GM23338 (cell line): ENCODE measurements at regions not wholly inside any gene's neighbourhood (a gene's known extent, or its start where the extent isn't known, plus 50 kb on each side); places are given as distances from the start of the nearest gene placed in this dataset.

Source experiments
- CREB1 ChIP-seq: fragments of 250-450 bp; sonication (Bioruptor Pico); IDR thresholded peaks from 2 replicates; pipeline ENCODE4 v1.5.0; 2020; ENCODE audit warnings: low read depth, mild to moderate bottlenecking, moderate library complexity
- EZH2 ChIP-seq: fragments of 200-600 bp; sonication (generic); IDR thresholded peaks from one replicate; pipeline ENCODE4 v1.8.0; 2017; ENCODE audit warnings: antibody characterized with exemption, mild to moderate bottlenecking, low read depth; ENCODE audit not compliant: unreplicated experiment
- EZH2phosphoT487 ChIP-seq: fragments of 200-600 bp; sonication (generic); IDR thresholded peaks from one replicate; pipeline ENCODE4 v1.8.1; 2018; ENCODE audit warnings: antibody characterized with exemption; ENCODE audit not compliant: unreplicated experiment
- POLR2AphosphoS5 ChIP-seq: IDR thresholded peaks from 2 replicates; pipeline ENCODE4 v1.6.1; 2016; ENCODE audit warnings: antibody characterized with exemption, low read depth
- STAT1 ChIP-seq: IDR thresholded peaks from one replicate; pipeline ENCODE4 v1.6.1; 2016; ENCODE audit warnings: antibody characterized with exemption; ENCODE audit not compliant: unreplicated experiment
- TF ChIP-seq, protein P1 (sequence below), 2 experiments: fragments of 200-600 bp in 1 of 2; sonication (generic) in 1 of 2; conservative IDR thresholded peaks; 2 replicates each; pipeline versions ENCODE4 v1.5.1 to v1.6.1; 2016 to 2017; ENCODE audit warnings: antibody characterized with exemption in 2 of 2, low read depth in 2 of 2, mild to moderate bottlenecking in 2 of 2, moderate library complexity in 1 of 2

GRCh38 chr6:104606361-104606760, 253.4 kb downstream of the HACE1 start:
- TF ChIP-seq, protein P1, sequence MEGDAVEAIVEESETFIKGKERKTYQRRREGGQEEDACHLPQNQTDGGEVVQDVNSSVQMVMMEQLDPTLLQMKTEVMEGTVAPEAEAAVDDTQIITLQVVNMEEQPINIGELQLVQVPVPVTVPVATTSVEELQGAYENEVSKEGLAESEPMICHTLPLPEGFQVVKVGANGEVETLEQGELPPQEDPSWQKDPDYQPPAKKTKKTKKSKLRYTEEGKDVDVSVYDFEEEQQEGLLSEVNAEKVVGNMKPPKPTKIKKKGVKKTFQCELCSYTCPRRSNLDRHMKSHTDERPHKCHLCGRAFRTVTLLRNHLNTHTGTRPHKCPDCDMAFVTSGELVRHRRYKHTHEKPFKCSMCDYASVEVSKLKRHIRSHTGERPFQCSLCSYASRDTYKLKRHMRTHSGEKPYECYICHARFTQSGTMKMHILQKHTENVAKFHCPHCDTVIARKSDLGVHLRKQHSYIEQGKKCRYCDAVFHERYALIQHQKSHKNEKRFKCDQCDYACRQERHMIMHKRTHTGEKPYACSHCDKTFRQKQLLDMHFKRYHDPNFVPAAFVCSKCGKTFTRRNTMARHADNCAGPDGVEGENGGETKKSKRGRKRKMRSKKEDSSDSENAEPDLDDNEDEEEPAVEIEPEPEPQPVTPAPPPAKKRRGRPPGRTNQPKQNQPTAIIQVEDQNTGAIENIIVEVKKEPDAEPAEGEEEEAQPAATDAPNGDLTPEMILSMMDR (conservative IDR thresholded peaks at IDR 0.05; ENCODE audit: low read depth in 2 of 2), result no peak
- TF ChIP-seq EZH2phosphoT487, result no peak
- no peak for TF ChIP-seq EZH2
- no peak for TF ChIP-seq POLR2AphosphoS5
- TF ChIP-seq STAT1, result no peak
- TF ChIP-seq CREB1, result no peak
